ENCODE measurements at regions not wholly inside any gene's neighbourhood (a gene's known extent, or its start where the extent isn't known, plus 50 kb on each side); places are given as distances from the start of the nearest gene placed in this dataset.

- TF ChIP-seq CTCF (IDR thresholded peaks at IDR 0.05) (no peak), POLR2AphosphoS5 (IDR thresholded peaks at IDR 0.05) (no peak), POLR2A (IDR thresholded peaks at IDR 0.05) (no peak), EP300 (IDR thresholded peaks at IDR 0.05) (no peak)
These were observed 316.6 kb upstream of the NDST4 start for GRCh38 chr4:115430024-115430423.

Data from suprapubic skin (tissue), 4 donors.